ENCODE measurements at regions not wholly inside any gene's neighbourhood (a gene's known extent, or its start where the extent isn't known, plus 50 kb on each side); places are given as distances from the start of the nearest gene placed in this dataset.

DNA sequence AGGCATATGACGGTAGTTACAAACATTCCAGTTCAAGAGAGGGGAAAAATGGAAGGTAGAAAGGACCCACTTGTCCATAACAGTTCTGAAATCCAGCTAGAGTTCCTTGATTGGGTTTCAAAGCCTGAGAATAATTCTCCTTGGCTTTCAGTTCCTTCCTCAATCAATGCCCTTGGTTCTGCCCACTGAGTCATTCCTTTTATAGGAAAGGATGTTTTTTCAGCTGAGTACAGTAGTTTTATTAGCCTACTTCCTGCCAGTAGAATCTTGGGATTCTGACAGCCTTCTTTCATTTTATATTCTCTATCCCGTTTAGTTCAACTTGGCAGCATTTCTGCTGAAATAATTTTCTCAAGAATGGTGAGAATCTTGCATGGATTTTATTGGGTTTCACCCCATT lies 386.9 kb upstream of the SMC2 start:
- DNase-seq (ENCODE audit: low read depth), result no peak
- Histone ChIP-seq H3K27me3 (ENCODE audit: control insufficient read depth, insufficient read depth, low read length) (no peaks in the 10 kb centered on the region), H3K4me3 (ENCODE audit: low read depth, low read length) (no peak overlapping the region), H3K36me3 (ENCODE audit: control insufficient read depth, insufficient read depth, low read length) (no peaks in the 10 kb centered on the region)
- TF ChIP-seq CTCF (IDR thresholded peaks at IDR 0.05; ENCODE audit: insufficient read depth, low read length, poor library complexity, severe bottlenecking), result no peak

GRCh38 chr9:103709366-103709765 lies 384.7 kb upstream of the SMC2 start:
- Histone ChIP-seq H3K36me3 (ENCODE audit: control insufficient read depth, insufficient read depth, low read length) (no peaks in the 10 kb centered on the region), H3K27me3 (ENCODE audit: control insufficient read depth, insufficient read depth, low read length) (no peaks in the 10 kb centered on the region), H3K4me3 (ENCODE audit: low read depth, low read length) (no peak overlapping the region)
- DNase-seq (ENCODE audit: low read depth), result no peak
- TF ChIP-seq CTCF (IDR thresholded peaks at IDR 0.05; ENCODE audit: insufficient read depth, low read length, poor library complexity, severe bottlenecking), result no peak

DNA sequence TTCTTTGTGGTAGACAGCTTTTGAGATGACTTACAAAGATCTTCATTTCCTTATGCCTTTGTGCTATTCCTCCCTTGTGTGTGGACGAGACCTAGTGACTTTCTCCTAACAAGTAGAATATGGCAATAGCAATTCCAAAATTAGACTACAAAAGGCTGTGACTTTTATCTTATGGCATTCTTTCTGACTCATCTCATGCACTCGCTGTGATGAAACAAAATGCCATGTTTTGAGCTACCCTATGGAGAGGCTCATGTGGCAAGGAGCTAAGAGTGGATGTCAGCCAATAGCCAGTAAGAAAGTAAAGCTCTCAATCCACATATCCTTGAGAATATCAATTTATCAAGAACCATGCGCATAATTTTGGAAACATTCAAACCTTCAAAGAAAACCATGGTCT lies 380.5 kb upstream of the SMC2 start:
- DNase-seq (ENCODE audit: low read depth), result no peak
- H3K36me3 ChIP-seq (ENCODE audit: control insufficient read depth, insufficient read depth, low read length), result no peaks in the 10 kb centered on the region
- no peak for TF ChIP-seq CTCF (IDR thresholded peaks at IDR 0.05; ENCODE audit: insufficient read depth, low read length, poor library complexity, severe bottlenecking)
- H3K4me3 ChIP-seq (ENCODE audit: low read depth, low read length), result no peak overlapping the region
- H3K27me3 ChIP-seq (ENCODE audit: control insufficient read depth, insufficient read depth, low read length), result no peaks in the 10 kb centered on the region

DNA sequence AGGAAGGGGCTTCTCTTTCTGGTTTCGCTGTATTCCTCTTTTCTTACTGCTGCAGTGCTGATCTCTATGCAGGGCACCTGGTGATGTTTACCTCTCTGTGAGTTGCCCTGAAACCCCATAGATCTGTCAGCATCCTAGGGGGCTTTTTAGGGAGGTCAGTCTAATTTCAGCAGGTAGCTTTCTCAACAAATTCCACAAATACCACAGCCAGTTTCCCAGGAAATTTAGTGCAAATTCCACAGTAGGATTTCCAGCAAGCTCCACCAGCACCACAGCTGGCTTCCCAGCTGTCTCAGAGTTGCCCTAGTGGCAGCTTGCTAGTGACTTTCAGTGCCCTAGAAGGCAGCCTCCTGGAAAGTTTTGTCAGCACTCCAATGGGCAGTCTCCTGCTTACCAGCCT lies 379.1 kb upstream of the SMC2 start:
- TF ChIP-seq CTCF (IDR thresholded peaks at IDR 0.05; ENCODE audit: insufficient read depth, low read length, poor library complexity, severe bottlenecking), result no peak
- DNase-seq (ENCODE audit: low read depth), result no peak
- Histone ChIP-seq H3K36me3 (ENCODE audit: control insufficient read depth, insufficient read depth, low read length) (no peaks in the 10 kb centered on the region), H3K4me3 (ENCODE audit: low read depth, low read length) (no peak overlapping the region), H3K27me3 (ENCODE audit: control insufficient read depth, insufficient read depth, low read length) (no peaks in the 10 kb centered on the region)

DNA sequence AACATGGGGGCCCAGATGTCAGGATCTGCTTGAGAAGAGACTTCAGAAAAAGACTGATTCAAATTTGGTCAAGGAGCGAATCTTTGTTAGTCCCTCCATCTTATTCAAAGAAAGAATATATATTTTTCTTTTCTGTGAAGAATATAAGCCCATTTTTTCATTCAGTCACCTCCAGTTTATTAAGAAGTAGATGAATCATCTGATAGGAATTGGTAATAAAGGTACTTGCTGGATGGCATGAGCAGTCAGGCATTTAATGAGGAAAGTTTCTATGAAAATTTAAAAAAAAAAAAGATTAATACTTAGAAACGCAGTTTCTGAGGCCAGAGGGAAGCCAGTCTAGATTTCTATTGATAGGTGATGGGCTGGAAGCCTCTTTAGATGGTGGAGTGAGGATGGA lies 373.1 kb upstream of the SMC2 start:
- Histone ChIP-seq H3K4me3 (ENCODE audit: low read depth, low read length) (no peak overlapping the region), H3K27me3 (ENCODE audit: control insufficient read depth, insufficient read depth, low read length) (no peaks in the 10 kb centered on the region), H3K36me3 (ENCODE audit: control insufficient read depth, insufficient read depth, low read length) (no peaks in the 10 kb centered on the region)
- TF ChIP-seq CTCF (IDR thresholded peaks at IDR 0.05; ENCODE audit: insufficient read depth, low read length, poor library complexity, severe bottlenecking), result no peak
- peak; percentile 23 for DNase-seq (ENCODE audit: low read depth)

DNA sequence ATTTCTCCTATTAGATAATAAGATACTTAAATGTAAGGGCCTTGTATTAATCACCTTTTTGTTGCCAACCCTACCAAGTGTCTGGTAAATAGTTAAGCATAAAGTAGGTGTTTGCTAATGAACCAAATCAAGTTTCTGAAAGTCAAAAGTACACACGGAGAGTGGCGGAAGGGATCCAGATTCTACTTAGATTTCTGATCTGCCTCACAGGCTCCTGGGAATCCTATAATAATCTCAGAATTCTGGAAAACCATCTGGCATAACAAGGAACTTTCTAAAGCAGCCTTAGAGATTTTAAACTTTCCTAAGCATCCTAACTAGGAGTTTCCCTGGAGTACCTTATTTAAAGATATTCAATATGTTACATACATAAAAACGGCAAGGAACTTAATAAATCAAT lies 363.2 kb upstream of the SMC2 start:
- no peak for DNase-seq (ENCODE audit: low read depth)
- H3K36me3 ChIP-seq (ENCODE audit: control insufficient read depth, insufficient read depth, low read length), result no peaks in the 10 kb centered on the region
- no peak for TF ChIP-seq CTCF (IDR thresholded peaks at IDR 0.05; ENCODE audit: insufficient read depth, low read length, poor library complexity, severe bottlenecking)
- no peak overlapping the region for H3K4me3 ChIP-seq (ENCODE audit: low read depth, low read length)
- H3K27me3 ChIP-seq (ENCODE audit: control insufficient read depth, insufficient read depth, low read length), result no peaks in the 10 kb centered on the region

All from kidney epithelial cell (primary cell).